ENCODE measurements at regions not wholly inside any gene's neighbourhood (a gene's known extent, or its start where the extent isn't known, plus 50 kb on each side); places are given as distances from the start of the nearest gene placed in this dataset.

GRCh38 chr9:75707191-75707590, 183.3 kb upstream of the PCSK5 start:
- Histone ChIP-seq H3K36me3 (ENCODE audit: control insufficient read depth in 2 of 2, extremely low read depth in 1 of 2, insufficient read depth in 2 of 2, low read length in 2 of 2) (no peaks in the 10 kb centered on the region), H3K4me2 (ENCODE audit: insufficient read depth, low read length) (no peak overlapping the region), H4K20me1 (replicated peaks; ENCODE audit: control insufficient read depth, extremely low read depth, insufficient read depth, low read length) (no peaks in the 10 kb centered on the region), H2AFZ (ENCODE audit: low read depth, low read length) (no peak overlapping the region), H3K4me1 (ENCODE audit: control insufficient read depth, extremely low read depth, insufficient read depth, low read length) (no peaks in the 10 kb centered on the region), H3K27ac (ENCODE audit: insufficient read depth, low read depth, low read length) (no peak overlapping the region), H3K27me3 (ENCODE audit: control insufficient read depth in 2 of 2, insufficient read depth in 2 of 2, low read length in 2 of 2) (no peaks in the 10 kb centered on the region), H3K9ac (replicated peaks; ENCODE audit: extremely low read depth, insufficient read depth, low read length) (no peak overlapping the region), H3K9me3 (replicated peaks; ENCODE audit: control insufficient read depth, insufficient read depth, low read length) (no peaks in the 10 kb centered on the region), H3K9me1 (replicated peaks; ENCODE audit: control insufficient read depth, extremely low read depth, insufficient read depth, low read length) (no peaks in the 10 kb centered on the region), H3K79me2 (ENCODE audit: control insufficient read depth, insufficient read depth, low read length) (no peaks in the 10 kb centered on the region), H3K4me3 (replicated peaks in 1 of 3; ENCODE audit: insufficient read depth in 1 of 3, low read depth in 1 of 3, low read length in 3 of 3) (no peak overlapping the region)
- BruUV-seq (replicated peaks): no TSS peak
- ChIA-PET CTCF (no interaction called here), POLR2A (no interaction called here)
- dilution Hi-C loops (cut with MboI; ENCODE audit: extremely low pct_ligation_motif_present, low sequenced_read_pairs): no loop called here
- FAIRE-seq (no peak), DNase-seq (ENCODE audit: low read depth, low spot score) (no peak)
- intact Hi-C loops (cut with micrococcal nuclease): no loop called here
- TF ChIP-seq FOS (IDR thresholded peaks at IDR 0.05; ENCODE audit: borderline replicate concordance, insufficient read depth, low read length) (no peak), MYC (IDR thresholded peaks at IDR 0.05; ENCODE audit: low read depth, low read length) (no peak), JUN (IDR thresholded peaks at IDR 0.05; ENCODE audit: borderline replicate concordance, insufficient read depth, insufficient read length, low read depth) (no peak), POLR2A (IDR thresholded peaks at IDR 0.05; ENCODE audit: low read depth, low read length) (no peak), EZH2 (IDR thresholded peaks at IDR 0.05; ENCODE audit: borderline replicate concordance, low read depth, low read length, severe bottlenecking) (no peak), POLR2AphosphoS5 (IDR thresholded peaks at IDR 0.05; ENCODE audit: insufficient read depth, low read depth, low read length) (no peak), CTCF (IDR thresholded peaks at IDR 0.05; ENCODE audit: extremely low read depth in 1 of 2, insufficient read depth in 1 of 2, low read depth in 1 of 2, low read length in 2 of 2) (no peak), GATA2 (IDR thresholded peaks at IDR 0.05; ENCODE audit: insufficient read depth, insufficient read length, low read depth, low read length) (no peak), MAX (IDR thresholded peaks at IDR 0.05; ENCODE audit: insufficient read depth, insufficient read length) (no peak)
